H9 (cell line): ENCODE measurements at regions not wholly inside any gene's neighbourhood (a gene's known extent, or its start where the extent isn't known, plus 50 kb on each side); places are given as distances from the start of the nearest gene placed in this dataset.

ENCODE experiments used
- DNase-seq: peaks from one replicate; pipeline ENCODE4 v3.0.0-alpha.2; 2017
- H2AFZ ChIP-seq: one replicate; pipeline ENCODE4 v1.6.1; 2013; ENCODE audit warnings: mild to moderate bottlenecking, low read length, control low read depth, moderate library complexity
- H2AK5ac ChIP-seq: 2 replicates; pipeline ENCODE4 v1.6.1; 2013; ENCODE audit warnings: low read length, control low read depth, mixed read lengths; ENCODE audit not compliant: insufficient read length
- H2BK120ac ChIP-seq: one replicate; pipeline ENCODE4 v1.6.1; 2013; ENCODE audit warnings: low read depth, mild to moderate bottlenecking, low read length, control low read depth, inconsistent platforms; ENCODE audit not compliant: poor library complexity, severe bottlenecking
- H2BK12ac ChIP-seq: 2 replicates; pipeline ENCODE4 v1.6.1; 2013; ENCODE audit warnings: low read length, control low read depth, mixed read lengths, low read depth; ENCODE audit not compliant: insufficient read length
- H2BK15ac ChIP-seq: 2 replicates; pipeline ENCODE4 v1.6.1; 2013; ENCODE audit warnings: low read depth, low read length, control low read depth
- H2BK20ac ChIP-seq: one replicate; pipeline ENCODE4 v1.6.1; 2013; ENCODE audit warnings: low read depth, mild to moderate bottlenecking, low read length, control low read depth, inconsistent platforms; ENCODE audit not compliant: poor library complexity, severe bottlenecking
- H2BK5ac ChIP-seq: 2 replicates; pipeline ENCODE4 v1.6.1; 2013; ENCODE audit warnings: low read length, control low read depth, mixed read lengths; ENCODE audit not compliant: insufficient read length
- H3K14ac ChIP-seq: 2 replicates; pipeline ENCODE4 v1.6.1; 2013; ENCODE audit warnings: low read length, control low read depth; ENCODE audit not compliant: insufficient read depth
- H3K18ac ChIP-seq: 2 replicates; pipeline ENCODE4 v1.6.1; 2013; ENCODE audit warnings: low read depth, mild to moderate bottlenecking, mixed read lengths, low read length, control low read depth; ENCODE audit not compliant: insufficient read length
- H3K23ac ChIP-seq: 2 replicates; pipeline ENCODE4 v1.6.1; 2013; ENCODE audit warnings: low read length, control low read depth, mixed read lengths, low read depth; ENCODE audit not compliant: insufficient read length
- H3K23me2 ChIP-seq: 2 replicates; pipeline ENCODE4 v1.6.1; 2013; ENCODE audit warnings: low read depth, mild to moderate bottlenecking, mixed read lengths, low read length, control low read depth; ENCODE audit not compliant: insufficient read length, poor library complexity, severe bottlenecking
- H3K27ac ChIP-seq: 2 replicates; pipeline ENCODE4 v1.5.1; 2013; ENCODE audit warnings: low read length, control low read depth, mixed read lengths, low read depth; ENCODE audit not compliant: insufficient read length
- H3K27me3 ChIP-seq: 2 replicates; pipeline ENCODE4 v1.6.1; 2013; ENCODE audit warnings: low read length, control low read depth, inconsistent platforms; ENCODE audit not compliant: insufficient read depth
- H3K4ac ChIP-seq: 2 replicates; pipeline ENCODE4 v1.6.1; 2013; ENCODE audit warnings: low read depth, mild to moderate bottlenecking, control low read depth, inconsistent platforms, low read length, moderate library complexity
- H3K4me1 ChIP-seq: 2 replicates; pipeline ENCODE4 v1.6.1; 2013; ENCODE audit warnings: low read length, control low read depth, inconsistent platforms; ENCODE audit not compliant: insufficient read depth
- H3K4me2 ChIP-seq: 2 replicates; pipeline ENCODE4 v1.6.1; 2013; ENCODE audit warnings: low read length, control low read depth, mixed read lengths; ENCODE audit not compliant: insufficient read length, insufficient read depth
- H3K56ac ChIP-seq: 2 replicates; pipeline ENCODE4 v1.6.1; 2013; ENCODE audit warnings: low read depth, mild to moderate bottlenecking, mixed read lengths, low read length, control low read depth; ENCODE audit not compliant: insufficient read length
- H3K79me1 ChIP-seq: 2 replicates; pipeline ENCODE4 v1.6.1; 2013; ENCODE audit warnings: low read depth, mild to moderate bottlenecking, moderate library complexity, low read length, control low read depth, inconsistent platforms; ENCODE audit not compliant: insufficient read depth, poor library complexity, severe bottlenecking
- H3K79me2 ChIP-seq: 2 replicates; pipeline ENCODE4 v1.6.1; 2013; ENCODE audit warnings: low read length, control low read depth, inconsistent platforms; ENCODE audit not compliant: insufficient read depth
- H3K9ac ChIP-seq: 2 replicates; pipeline ENCODE4 v1.6.1; 2013; ENCODE audit warnings: low read length, control low read depth, mixed read lengths; ENCODE audit not compliant: insufficient read length; ENCODE audit errors: extremely low read depth
- H3K9me3 ChIP-seq: one replicate; pipeline ENCODE4 v1.6.1; 2013; ENCODE audit warnings: low read depth, low read length, inconsistent platforms; ENCODE audit not compliant: control insufficient read depth
- H3T11ph ChIP-seq: one replicate; pipeline ENCODE4 v1.6.1; 2013; ENCODE audit warnings: mild to moderate bottlenecking, low read length, control low read depth, inconsistent platforms
- H4K20me1 ChIP-seq: one replicate; pipeline ENCODE4 v1.6.1; 2013; ENCODE audit not compliant: control insufficient read depth, insufficient read length, insufficient read depth
- H4K5ac ChIP-seq: 2 replicates; pipeline ENCODE4 v1.6.1; 2013; ENCODE audit warnings: low read depth, mild to moderate bottlenecking, mixed read lengths, low read length, control low read depth; ENCODE audit not compliant: insufficient read length
- H4K8ac ChIP-seq: replicated peaks from 2 replicates; pipeline ENCODE4 v1.6.1; 2013; ENCODE audit warnings: low read length, control low read depth, mixed read lengths, low read depth; ENCODE audit not compliant: insufficient read length
- H4K91ac ChIP-seq: 2 replicates; pipeline ENCODE4 v1.6.1; 2013; ENCODE audit warnings: low read depth, mild to moderate bottlenecking, moderate library complexity, mixed read lengths, low read length, control low read depth; ENCODE audit not compliant: insufficient read length
- H3K27ac Mint-ChIP-seq, 3 experiments: 2 replicates in 2 of 3; 3 replicates in 1 of 3; pipeline ENCODE4 v1.8.0; 2020 to 2021; ENCODE audit warnings: mixed read lengths in 3 of 3, mild to moderate bottlenecking in 1 of 3, moderate library complexity in 1 of 3
- H3K27me3 Mint-ChIP-seq: 2 replicates; pipeline ENCODE4 v1.8.0; 2021; ENCODE audit warnings: low read depth, mild to moderate bottlenecking, moderate library complexity, mixed read lengths
- H3K36me3 Mint-ChIP-seq, 3 experiments: 2 replicates in 2 of 3; 3 replicates in 1 of 3; pipeline ENCODE4 v1.8.0; 2020 to 2021; ENCODE audit warnings: low read depth in 3 of 3, mixed read lengths in 3 of 3; ENCODE audit not compliant: insufficient read depth in 1 of 3
- H3K4me1 Mint-ChIP-seq, 2 experiments: 2 replicates each; pipeline ENCODE4 v1.8.0; 2020; ENCODE audit warnings: mixed read lengths in 2 of 2
- H3K4me3 Mint-ChIP-seq, 2 experiments: 2 replicates in 1 of 2; 3 replicates in 1 of 2; pipeline ENCODE4 v1.8.0; 2020 to 2021; ENCODE audit warnings: mild to moderate bottlenecking in 2 of 2, mixed read lengths in 2 of 2, moderate library complexity in 1 of 2
- H3K9me3 Mint-ChIP-seq, 2 experiments: 2 replicates in 1 of 2; 3 replicates in 1 of 2; pipeline ENCODE4 v1.8.0; 2020; ENCODE audit warnings: mild to moderate bottlenecking in 2 of 2, mixed read lengths in 2 of 2, moderate library complexity in 1 of 2
- CTCF ChIP-seq: fragments of 200-600 bp; sonication (generic); conservative IDR thresholded peaks from 3 replicates; pipeline ENCODE4 v1.8.0; 2021; ENCODE audit warnings: antibody characterized with exemption, mild to moderate bottlenecking
- WGBS: extraction: QIAGEN DNeasy Blood & Tissue Kit; methylation state at CpG from one replicate; pipeline ENCODE4 v1.1.7; 2013; ENCODE audit warnings: missing lambda C conversion rate, low lambda C conversion rate, mixed read lengths; ENCODE audit not compliant: insufficient read length; ENCODE audit errors: extremely low coverage; 5-methylcytosine and 5-hydroxymethylcytosine counted together

- no peak for DNase-seq
- H3K27ac Mint-ChIP-seq = no peak overlapping the region
- H3K79me1 ChIP-seq = no peaks in the 10 kb centered on the region
- no peak overlapping the region for H2BK20ac ChIP-seq
- no peak overlapping the region for H4K8ac ChIP-seq
- H3K4me1 Mint-ChIP-seq = no peaks in the 10 kb centered on the region
- no peak overlapping the region for H3K4me3 Mint-ChIP-seq
- no peak overlapping the region for H3K56ac ChIP-seq
- H3K4me1 ChIP-seq = no peaks in the 10 kb centered on the region
- WGBS = no CpG with 5 or more reads among the region's 3 CpGs
- no peak overlapping the region for H3K4ac ChIP-seq
- peaks cover 2% of the 10 kb centered on the region; the same call in 1 of the 2 replicates for H3K27me3 Mint-ChIP-seq
- no peak overlapping the region for H3K18ac ChIP-seq
- H3K9ac ChIP-seq = no peak overlapping the region
- no peak overlapping the region for H3K4me2 ChIP-seq
- no peak overlapping the region for H2AFZ ChIP-seq
- no peaks in the 10 kb centered on the region; a peak in 1 of 5 replicates for H3K9me3 Mint-ChIP-seq
- no peak for TF ChIP-seq CTCF
- no peak overlapping the region for H2AK5ac ChIP-seq
- H3K27ac ChIP-seq = no peak overlapping the region
- H2BK120ac ChIP-seq = no peak overlapping the region
- H3K14ac ChIP-seq = no peak overlapping the region
- H3K79me2 ChIP-seq = no peaks in the 10 kb centered on the region
- no peaks in the 10 kb centered on the region for H3K9me3 ChIP-seq
- no peaks in the 10 kb centered on the region for H3K23me2 ChIP-seq
- no peaks in the 10 kb centered on the region for H3K36me3 Mint-ChIP-seq
- no peak overlapping the region for H2BK5ac ChIP-seq
- H3K27me3 ChIP-seq = no peaks in the 10 kb centered on the region
- no peak overlapping the region for H3T11ph ChIP-seq
- no peak overlapping the region for H2BK12ac ChIP-seq
- no peaks in the 10 kb centered on the region for H4K20me1 ChIP-seq
- no peak overlapping the region for H3K23ac ChIP-seq
- H2BK15ac ChIP-seq = no peak overlapping the region
- H4K91ac ChIP-seq = no peak overlapping the region
- no peak overlapping the region for H4K5ac ChIP-seq
Observed at GRCh38 chr16:54774768-54775167, 155.9 kb upstream of the IRX5 start.
